GM18870 (cell line): ENCODE measurements at regions not wholly inside any gene's neighbourhood (a gene's known extent, or its start where the extent isn't known, plus 50 kb on each side); places are given as distances from the start of the nearest gene placed in this dataset.

Experiments used
- ATAC-seq: cut with Tn5 transposase; IDR thresholded peaks from one replicate; pipeline ENCODE4 v1.9.1; 2021; ENCODE audit warnings: moderate library complexity; ENCODE audit not compliant: unreplicated experiment

DNA sequence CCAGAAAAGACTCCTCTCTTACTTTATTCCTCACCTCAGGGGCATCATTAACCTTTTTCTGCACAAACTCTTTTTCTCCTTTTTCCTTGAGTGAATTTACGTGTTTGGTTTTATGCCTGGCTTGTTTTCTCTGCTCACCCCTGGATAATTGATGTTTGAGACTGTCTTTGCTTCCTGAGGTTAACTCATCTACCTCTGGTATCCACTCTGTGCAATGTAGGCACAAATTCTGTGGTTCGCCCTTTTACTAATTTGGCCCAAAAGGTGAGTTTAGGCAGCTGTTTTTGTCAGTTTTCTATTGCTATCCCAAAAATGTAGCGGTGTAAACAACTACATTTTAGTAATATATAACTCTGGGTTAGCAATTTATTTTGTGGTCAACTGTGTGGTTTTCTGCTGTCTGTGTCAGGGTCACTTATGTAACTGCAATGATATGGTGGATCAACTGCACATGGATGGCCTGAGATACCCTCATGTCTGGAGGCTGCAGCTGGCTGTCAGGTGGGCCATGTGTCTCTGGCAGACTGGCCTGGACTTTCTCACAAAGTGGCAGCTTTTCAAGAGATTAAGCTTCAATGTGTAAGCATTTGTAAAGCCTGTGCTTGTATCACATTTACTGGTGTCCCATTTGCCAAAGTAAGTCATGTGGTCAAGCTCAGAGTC, 329.7 kb downstream of the FSIP2 start:
- ATAC-seq = peak; percentile 47

DNA sequence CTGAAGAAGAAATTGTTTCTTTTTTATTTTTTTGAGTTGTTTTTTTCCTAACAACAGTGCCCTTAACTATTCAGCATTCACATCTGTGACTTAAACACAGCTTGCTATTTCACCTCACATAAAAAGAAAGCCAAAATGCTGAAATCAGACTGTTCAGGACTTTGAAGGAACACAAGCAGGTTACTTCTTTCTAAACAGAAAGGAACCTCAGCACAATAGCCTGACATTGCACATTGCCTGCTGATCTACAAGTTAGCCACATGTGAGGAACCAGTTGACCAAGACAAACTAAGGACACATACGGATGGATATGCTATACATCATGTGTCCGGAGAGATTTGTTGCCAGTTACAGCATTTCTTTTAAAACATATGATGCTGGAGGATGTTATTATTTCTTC, 331.1 kb downstream of the FSIP2 start:
- no peak for ATAC-seq

DNA sequence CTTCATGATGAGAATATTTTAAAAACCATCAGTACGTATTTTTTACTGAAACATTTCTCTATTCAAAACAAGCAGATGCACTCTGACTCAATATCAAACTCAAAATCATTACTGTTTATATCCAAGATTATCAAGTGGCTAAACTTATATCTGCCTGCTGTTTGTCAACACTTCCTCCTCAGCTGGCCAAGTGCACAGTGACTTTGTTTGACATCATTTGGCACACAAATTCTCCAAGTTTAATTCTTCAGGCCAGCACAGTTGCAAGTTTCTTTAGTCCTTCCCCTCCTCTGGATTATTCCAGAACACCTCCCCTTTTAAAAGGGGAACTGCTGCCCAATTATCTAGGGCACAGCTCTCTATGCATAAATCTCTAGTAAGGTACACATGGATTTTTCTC, 346.6 kb downstream of the FSIP2 start:
- ATAC-seq = no peak

DNA sequence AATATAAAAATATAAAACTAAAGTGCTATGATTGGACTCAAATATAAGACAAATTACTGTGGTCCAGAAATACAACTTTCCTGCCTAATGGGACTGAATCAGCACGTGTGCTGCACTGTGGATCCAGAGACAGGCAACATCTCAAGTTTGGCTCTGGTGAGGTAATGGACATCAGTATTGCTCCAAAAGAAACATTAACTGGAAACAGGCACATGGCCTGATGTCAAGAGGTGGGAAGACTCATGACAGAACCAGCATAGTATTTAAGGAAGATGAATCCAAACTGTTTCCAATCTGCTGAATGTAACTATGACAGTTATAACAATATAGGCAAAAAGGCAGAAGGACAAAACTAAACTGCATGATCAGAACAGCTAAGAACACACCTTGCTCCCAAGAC, 354.6 kb downstream of the FSIP2 start:
- no peak for ATAC-seq

DNA sequence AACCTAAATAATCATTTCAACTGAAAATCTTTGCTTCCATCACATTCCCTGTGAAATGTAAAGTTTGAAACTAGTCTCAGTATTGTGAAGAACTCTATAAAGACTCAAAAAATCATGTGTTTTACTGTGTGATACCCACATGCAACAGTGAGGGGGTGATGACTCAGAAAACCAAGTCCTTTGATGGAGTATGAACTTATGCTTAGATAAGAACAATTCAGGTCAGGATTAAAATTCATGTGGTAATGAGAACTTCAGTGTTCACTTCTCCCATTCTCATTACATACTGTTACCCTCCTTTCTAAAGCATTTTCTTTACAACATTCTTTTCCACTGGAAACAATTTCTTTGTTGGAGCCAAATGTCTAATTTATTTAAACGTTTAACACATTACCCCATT, 360.2 kb downstream of the FSIP2 start:
- ATAC-seq = no peak

DNA sequence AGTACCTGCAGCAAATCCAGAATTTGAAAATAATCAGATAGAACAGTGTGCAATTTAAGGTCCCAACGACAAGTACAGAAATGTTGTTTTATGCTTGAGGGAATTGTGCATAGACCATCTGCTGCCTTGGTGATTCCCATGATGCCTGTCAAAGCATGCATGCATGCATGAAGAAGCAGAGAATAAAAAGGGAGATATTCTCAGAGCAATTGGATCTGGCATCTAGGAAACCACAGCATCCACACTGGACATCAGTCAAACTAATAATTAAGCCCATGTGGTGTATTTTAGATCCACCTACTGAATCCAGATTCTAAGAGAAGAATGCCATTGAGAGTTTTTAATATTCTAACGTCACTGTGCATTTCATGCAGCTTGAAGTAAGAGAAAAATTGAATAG, 361.2 kb downstream of the FSIP2 start:
- ATAC-seq = no peak

DNA sequence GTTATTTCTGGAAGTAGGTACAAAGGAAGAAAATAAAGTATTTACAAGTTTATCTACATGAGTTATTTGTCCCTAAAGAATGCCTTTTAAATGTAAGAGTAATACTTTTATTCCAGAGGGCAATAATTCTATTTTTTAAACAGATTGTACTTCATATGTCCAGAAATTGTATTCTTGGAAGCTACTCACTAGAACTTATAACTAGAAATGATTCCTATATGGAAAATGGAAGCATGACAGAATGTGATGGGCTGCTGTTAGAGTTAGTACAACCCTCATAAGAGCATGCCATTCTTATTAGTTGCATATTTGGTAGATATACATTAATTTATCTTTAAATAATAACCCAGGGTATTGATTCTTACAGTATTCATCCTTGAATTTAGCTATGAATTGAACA, 362.0 kb downstream of the FSIP2 start:
- ATAC-seq = no peak

DNA sequence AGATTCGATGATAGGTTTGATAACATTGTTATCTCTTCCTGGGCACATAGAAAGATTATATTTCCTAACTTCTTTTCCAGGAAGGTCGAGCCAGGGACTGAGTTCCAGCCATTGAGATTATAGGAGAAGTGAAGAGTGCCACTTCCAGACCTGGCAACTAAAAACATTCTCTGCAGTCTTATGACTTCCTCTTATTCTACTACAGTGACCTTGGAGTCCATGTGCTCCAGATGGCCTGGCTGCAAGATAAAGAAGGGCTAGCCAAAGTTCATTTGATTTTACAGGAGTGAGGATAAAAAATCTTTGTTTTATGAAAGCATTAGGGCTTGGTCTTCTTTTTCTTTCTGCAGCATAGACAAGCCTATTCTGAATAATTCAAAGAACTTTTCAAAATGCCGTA, 363.0 kb downstream of the FSIP2 start:
- ATAC-seq = no peak

DNA sequence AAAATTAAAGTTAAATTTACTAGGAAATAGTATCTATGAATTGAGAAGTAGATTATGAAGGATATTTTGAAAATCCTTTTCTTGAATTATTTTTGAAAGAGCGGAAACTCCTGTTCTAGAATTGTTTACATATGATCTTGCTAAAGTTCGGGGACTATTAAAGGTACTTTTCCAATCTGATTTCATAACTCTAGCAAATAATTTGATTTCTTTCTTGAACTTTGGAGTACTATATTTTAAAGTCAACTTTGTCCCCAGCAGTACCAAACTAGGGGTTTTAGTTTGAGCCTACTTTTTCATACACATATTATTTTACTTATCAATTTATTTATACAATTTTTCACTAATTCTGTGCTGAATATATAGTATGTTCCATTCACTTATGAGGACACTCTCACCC, 364.7 kb downstream of the FSIP2 start:
- ATAC-seq = no peak

DNA sequence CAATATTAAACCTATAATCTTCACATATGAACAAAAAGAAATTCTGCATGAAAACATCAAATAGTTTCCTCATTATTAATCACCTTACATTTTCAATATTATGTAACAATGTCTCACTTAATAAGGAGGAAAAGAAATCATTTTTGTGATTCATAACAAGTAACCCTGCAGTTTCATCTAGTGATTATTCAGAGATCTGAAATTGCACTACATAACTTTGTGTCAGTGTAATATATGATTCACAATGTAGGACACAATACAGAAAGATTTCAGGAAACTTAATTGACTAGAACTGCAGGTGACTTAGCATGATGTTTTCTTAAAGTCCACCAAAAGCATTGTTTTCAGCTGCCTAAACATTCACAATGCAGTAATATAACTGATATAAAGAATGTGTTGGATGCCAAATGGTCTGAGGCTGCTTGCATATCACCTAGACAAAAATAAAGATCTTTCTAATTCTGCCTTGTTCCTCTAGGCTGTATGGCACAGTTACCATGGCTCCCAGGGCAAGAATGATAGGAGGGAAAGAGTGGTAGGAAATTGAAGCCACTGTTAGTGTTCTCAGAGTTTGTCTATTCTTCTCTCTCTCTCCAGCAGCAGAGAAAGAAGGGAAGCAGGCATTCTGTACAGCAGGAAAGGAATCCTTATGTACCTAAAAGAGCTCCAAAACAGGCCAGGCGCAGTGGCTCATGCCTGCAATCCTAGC, 366.6 kb downstream of the FSIP2 start:
- ATAC-seq = no peak

DNA sequence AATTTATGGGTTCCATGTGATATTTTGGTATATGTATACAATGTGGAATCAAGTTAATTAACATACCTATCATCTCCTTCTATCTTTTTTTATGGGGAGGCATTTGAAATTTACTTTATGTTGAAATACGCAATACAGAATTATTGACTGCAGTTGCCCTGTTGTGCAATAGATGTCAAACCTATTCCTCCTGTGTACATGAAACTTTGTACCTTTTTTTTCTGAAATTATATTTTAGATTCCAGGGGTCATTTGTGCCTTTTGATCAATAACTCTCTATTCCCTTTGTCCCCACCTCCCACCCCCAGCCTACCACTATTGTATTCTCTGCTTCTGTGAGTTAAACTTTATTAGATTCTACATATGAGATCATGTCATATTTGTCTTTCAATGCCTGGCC, 369.9 kb downstream of the FSIP2 start:
- ATAC-seq = no peak

DNA sequence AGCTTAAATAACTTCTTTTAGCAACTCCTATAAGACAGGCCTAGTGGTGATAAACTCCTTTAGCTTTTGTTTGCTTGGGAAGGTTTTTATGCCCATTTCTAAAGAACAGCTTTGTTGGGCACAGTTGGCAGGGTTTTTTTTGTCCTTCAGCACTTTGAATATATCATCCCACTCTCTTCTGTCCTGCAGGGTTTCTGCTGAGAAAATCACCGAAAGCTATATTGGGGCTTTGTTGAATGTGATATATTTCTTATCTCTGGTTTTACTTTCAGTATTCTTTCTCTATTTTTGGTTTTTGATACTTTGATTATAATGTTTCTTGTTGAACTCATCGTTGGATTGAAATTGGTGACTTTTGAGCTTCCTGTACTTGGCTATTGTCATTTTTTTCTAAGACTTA, 372.8 kb upstream of the ZC3H15 start:
- ATAC-seq = no peak

DNA sequence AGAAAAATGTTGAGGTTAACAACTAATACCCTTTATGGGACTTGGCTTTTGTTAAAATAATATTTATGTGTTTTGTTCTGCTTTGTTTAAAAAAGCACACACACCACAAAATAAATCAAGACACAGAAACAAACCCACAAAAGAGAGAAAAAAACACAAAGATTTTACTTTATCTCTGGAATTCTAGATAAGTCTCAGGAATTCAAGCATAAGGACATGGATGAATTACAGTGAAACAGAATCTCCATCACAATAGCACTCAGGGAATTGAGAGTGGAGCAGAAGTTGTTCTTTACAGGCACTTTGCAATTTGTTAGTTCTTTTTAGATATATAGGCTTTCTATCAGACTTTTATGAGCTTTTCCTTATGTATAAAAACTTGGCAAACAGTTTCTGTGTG, 360.9 kb upstream of the ZC3H15 start:
- no peak for ATAC-seq

DNA sequence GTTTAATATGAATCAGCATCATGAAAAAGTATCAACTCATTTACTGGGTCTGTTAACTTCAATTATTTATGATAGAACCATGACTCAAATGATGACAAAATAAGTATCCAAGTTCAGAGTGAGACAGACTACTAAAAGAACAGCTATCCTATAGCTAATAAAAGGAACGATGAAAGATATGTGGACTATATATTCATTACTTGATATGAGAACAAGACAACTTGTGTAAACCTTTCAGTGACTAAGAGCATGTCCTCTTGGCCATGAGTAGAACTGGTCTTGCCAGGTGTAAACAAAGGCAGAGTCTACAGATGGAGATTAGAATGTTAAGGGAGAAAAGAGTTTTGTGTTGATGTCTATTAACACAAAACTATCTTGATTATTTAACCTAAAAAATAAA, 360.4 kb upstream of the ZC3H15 start:
- ATAC-seq = no peak

DNA sequence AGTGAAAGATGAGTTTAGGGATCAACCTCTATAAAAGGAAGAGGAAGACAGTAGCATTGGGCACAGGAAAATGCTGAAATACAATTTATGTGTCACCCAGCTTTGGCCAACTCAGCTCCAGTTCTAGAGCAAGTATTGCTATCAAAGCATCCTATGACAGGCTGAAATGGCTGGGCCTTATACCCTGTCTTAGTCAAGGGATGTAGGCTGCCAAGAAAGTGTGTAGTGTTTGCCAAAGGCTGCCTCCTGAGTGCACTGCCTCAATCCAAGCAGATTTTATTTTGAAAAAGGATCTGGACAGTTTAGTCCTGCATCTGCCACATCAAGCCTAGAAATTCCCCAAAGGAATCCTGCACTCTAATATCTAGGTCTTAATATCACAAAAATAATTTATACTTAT, 359.9 kb upstream of the ZC3H15 start:
- ATAC-seq = no peak

DNA sequence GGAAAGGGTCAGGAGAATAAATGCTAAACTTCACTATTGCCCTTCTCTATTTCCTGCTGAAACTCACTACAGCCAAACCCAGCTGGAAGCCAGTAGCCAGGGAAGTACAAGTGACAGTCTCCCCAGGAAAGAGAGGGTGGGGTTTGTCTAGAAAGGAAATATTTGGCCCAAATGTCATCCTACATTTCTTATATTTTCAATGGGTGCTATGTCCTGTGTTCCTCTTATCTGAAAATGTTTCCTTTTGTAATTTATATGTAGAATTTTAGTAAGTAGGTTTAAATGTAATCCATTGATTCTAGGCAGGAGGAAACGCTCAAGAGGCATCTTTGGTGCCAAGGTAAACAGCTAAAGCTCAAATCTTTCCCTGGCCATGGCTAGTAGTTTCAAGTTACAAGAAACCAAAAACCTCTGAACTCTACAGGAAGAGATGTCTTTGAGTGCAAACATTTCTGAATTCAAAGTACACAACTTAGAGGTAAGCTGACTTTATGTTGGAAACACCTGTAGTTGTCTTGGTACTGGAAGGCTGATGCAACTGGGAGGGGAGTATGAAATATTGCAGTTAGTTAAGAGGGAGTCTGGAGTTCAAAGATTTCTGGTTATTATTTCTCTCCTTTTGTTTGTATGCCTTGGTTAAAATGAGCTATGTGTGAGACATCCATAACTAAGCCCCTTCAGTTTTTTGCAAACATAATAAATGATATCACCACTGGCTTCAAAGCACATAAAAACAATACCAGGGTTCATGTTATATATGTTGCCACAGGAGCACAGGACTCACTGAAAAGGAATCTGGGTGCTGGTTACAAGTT, 356.1 kb upstream of the ZC3H15 start:
- ATAC-seq = no peak

DNA sequence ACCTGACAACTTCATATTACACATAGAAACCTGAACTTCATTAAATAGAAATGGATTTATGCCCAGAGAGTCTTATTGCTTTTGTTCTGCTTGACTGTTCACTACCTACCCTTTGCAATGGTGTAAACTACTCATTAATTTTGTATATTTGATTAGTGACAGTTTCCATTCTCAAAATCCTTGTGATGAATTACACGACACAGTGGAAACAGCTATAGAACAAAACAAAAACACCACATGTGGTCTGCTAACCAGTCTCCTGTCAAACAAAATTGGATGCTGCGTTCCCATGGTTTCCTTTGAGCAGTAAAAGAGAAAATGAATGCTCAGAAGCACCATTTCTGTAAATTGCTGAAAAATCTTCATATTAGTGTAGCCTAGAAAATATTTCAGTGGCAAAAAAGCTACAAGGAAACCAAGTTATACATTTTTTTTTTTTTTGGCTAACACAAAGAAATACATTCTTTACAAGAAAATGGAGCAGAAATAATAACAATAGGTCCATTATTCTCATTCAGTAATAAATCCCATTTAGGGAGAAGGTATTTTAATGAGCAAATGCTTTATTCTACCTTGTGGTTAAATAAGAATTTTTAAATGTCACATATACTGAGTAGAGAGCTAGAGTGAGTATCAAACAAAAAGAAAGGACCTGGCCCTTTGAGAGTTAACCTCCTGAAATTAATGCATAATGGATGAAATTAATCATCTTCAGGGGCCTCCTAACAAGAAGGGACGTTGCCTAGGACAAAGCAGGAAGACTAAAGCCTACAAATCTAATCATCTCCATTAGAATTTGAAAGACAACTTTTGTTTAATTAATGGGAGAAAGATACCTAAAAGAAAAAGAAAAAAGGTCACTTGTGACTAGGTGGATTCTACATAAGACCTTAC, 355.1 kb upstream of the ZC3H15 start:
- ATAC-seq = no peak

DNA sequence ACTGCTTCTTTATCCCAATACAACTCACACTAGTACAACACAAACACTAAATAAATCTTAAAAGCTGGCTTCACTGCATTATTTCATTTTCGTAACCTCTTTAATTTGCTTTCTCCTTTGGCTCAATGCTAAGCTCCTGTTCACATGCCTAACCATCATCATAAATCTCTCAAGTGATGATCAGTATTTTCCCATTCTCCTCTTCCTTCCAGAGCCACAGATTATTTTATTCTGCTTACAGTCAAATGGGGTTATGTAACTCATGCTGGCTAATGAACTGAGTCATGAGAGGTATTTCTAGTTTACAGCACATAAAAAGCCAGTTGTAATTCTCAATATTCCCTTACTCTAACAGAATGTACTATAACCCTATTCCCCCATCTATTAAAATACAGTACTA, 350.4 kb upstream of the ZC3H15 start:
- no peak for ATAC-seq

DNA sequence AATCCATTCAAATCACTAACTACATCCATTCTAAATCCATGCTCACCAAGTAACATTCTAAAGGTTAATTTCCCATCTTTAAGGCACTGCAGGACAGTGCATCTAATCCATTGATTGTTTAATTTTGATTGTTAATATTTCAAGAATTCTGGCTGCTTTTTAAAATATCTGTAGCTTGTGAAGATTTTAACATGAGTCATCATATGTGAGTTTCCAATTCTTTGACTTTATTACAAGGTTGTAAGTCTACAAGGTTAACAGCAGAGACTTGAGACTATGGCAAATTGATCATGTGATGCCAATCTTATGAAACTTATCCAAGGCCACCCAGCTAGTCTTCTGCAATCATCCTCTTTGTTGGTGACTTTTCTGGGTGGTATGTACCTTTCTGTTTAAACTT, 349.2 kb upstream of the ZC3H15 start:
- no peak for ATAC-seq

DNA sequence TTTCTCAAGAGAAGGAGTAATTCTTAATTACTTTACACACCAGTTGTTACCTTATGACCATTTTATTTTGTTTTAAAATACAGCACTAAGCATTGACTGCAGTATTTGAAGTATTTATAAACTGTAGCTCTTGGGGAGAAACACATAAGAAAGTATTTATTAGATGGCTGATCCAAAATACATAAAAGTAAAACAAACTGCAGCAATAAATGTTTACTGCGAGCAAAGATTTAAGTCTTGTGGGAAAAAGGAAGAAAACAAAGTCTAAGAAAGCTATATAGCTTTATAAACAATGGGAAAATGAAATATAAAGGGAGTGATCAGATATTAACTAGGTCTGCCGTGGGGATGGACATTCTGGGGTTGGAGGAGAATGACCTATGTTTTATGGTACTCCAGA, 347.2 kb upstream of the ZC3H15 start:
- no peak for ATAC-seq

DNA sequence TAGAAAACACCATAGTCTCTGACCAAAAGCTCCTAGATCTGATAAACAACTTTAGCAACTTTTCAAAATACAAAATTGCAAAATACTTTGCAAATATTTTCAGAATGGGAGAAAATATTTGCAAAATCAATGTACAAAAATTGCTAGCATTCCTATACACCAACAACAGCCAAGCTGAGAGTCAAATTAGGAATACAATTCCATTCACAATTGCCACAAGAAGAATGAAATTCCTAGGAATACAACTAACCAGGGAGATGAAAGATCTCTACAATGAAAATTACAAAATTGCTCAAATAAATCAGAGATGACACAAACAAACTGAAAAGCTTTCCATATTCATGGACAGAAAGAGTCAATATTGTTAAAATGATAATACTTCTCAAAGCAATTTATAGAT, 327.0 kb upstream of the ZC3H15 start:
- no peak for ATAC-seq
